ENCODE measurements at regions not wholly inside any gene's neighbourhood (a gene's known extent, or its start where the extent isn't known, plus 50 kb on each side); places are given as distances from the start of the nearest gene placed in this dataset.

- DNase-seq, result no peak
- Mint-ChIP-seq H3K27me3 (no peaks in the 10 kb centered on the region), H3K9me3 (no peaks in the 10 kb centered on the region), H3K27ac (no peak overlapping the region), H3K4me3 (no peak overlapping the region), H3K4me1 (no peaks in the 10 kb centered on the region), H3K36me3 (no peaks in the 10 kb centered on the region)
- CTCF ChIA-PET, result interaction anchor here (1.5 kb wide), 1 partner anchor 302 kb away, joined by 4 read pairs; no protein-coding TSS in a partner anchor
Measured at GRCh38 chr9:14466828-14467227, 152.9 kb upstream of the NFIB start.

GRCh38 chr9:14466429-14466818, 152.5 kb upstream of the NFIB start:
- H3K27ac Mint-ChIP-seq, result no peak overlapping the region
- H3K36me3 Mint-ChIP-seq, result no peaks in the 10 kb centered on the region
- no peaks in the 10 kb centered on the region for H3K4me1 Mint-ChIP-seq
- H3K27me3 Mint-ChIP-seq, result no peaks in the 10 kb centered on the region
- no peak for DNase-seq
- CTCF ChIA-PET, result interaction anchor here (1.5 to 1.9 kb wide), 2 partner anchors 195 to 302 kb away, joined by 4 to 6 read pairs; no protein-coding TSS in a partner anchor
- H3K4me3 Mint-ChIP-seq, result no peak overlapping the region
- H3K9me3 Mint-ChIP-seq, result no peaks in the 10 kb centered on the region

GRCh38 chr9:14462950-14463349, 149.0 kb upstream of the NFIB start:
- H3K27me3 Mint-ChIP-seq, result no peaks in the 10 kb centered on the region
- H3K4me1 Mint-ChIP-seq, result no peaks in the 10 kb centered on the region
- no peak overlapping the region for H3K27ac Mint-ChIP-seq
- no peaks in the 10 kb centered on the region for H3K36me3 Mint-ChIP-seq
- H3K4me3 Mint-ChIP-seq, result no peak overlapping the region
- CTCF ChIA-PET, result no interaction called here
- DNase-seq, result no peak
- no peaks in the 10 kb centered on the region for H3K9me3 Mint-ChIP-seq

- no peaks in the 10 kb centered on the region for H3K4me1 Mint-ChIP-seq
- H3K27me3 Mint-ChIP-seq, result no peaks in the 10 kb centered on the region
- no peaks in the 10 kb centered on the region for H3K9me3 Mint-ChIP-seq
- H3K36me3 Mint-ChIP-seq, result no peaks in the 10 kb centered on the region
- CTCF ChIA-PET, result interaction anchor here (0.9 kb wide), 1 partner anchor 37 kb away, joined by 5 read pairs; no protein-coding TSS in a partner anchor
- no peak for DNase-seq
- no peak overlapping the region for H3K27ac Mint-ChIP-seq
- no peak overlapping the region for H3K4me3 Mint-ChIP-seq
Measured at GRCh38 chr9:14455243-14455642, 141.3 kb upstream of the NFIB start.

- H3K27me3 Mint-ChIP-seq, result no peaks in the 10 kb centered on the region
- no peak overlapping the region for H3K27ac Mint-ChIP-seq
- H3K9me3 Mint-ChIP-seq, result no peaks in the 10 kb centered on the region
- CTCF ChIA-PET, result no interaction called here
- no peak for DNase-seq
- H3K4me1 Mint-ChIP-seq, result no peaks in the 10 kb centered on the region
- no peaks in the 10 kb centered on the region for H3K36me3 Mint-ChIP-seq
- no peak overlapping the region for H3K4me3 Mint-ChIP-seq
Measured at GRCh38 chr9:14453286-14453685, 139.3 kb upstream of the NFIB start.

GRCh38 chr9:14452539-14452938, 138.6 kb upstream of the NFIB start:
- Mint-ChIP-seq H3K4me1 (no peaks in the 10 kb centered on the region), H3K36me3 (no peaks in the 10 kb centered on the region), H3K27me3 (no peaks in the 10 kb centered on the region), H3K9me3 (no peaks in the 10 kb centered on the region), H3K27ac (no peak overlapping the region), H3K4me3 (no peak overlapping the region)
- DNase-seq, result no peak
- CTCF ChIA-PET, result no interaction called here

- CTCF ChIA-PET, result no interaction called here
- no peak for DNase-seq
- Mint-ChIP-seq H3K27me3 (no peaks in the 10 kb centered on the region), H3K36me3 (no peaks in the 10 kb centered on the region), H3K27ac (no peak overlapping the region), H3K4me3 (no peak overlapping the region), H3K9me3 (no peaks in the 10 kb centered on the region), H3K4me1 (no peaks in the 10 kb centered on the region)
Measured at GRCh38 chr9:14451949-14452348, 138.0 kb upstream of the NFIB start.

- no peaks in the 10 kb centered on the region for H3K27me3 Mint-ChIP-seq
- H3K27ac Mint-ChIP-seq, result no peak overlapping the region
- no peaks in the 10 kb centered on the region for H3K4me1 Mint-ChIP-seq
- no peaks in the 10 kb centered on the region for H3K9me3 Mint-ChIP-seq
- no peaks in the 10 kb centered on the region for H3K36me3 Mint-ChIP-seq
- no peak overlapping the region for H3K4me3 Mint-ChIP-seq
- CTCF ChIA-PET, result no interaction called here
- DNase-seq, result no peak
Measured at GRCh38 chr9:14447103-14447502, 133.2 kb upstream of the NFIB start.

GRCh38 chr9:14445946-14446345, 132.0 kb upstream of the NFIB start:
- CTCF ChIA-PET, result no interaction called here
- Mint-ChIP-seq H3K27ac (no peak overlapping the region), H3K36me3 (no peaks in the 10 kb centered on the region), H3K9me3 (no peaks in the 10 kb centered on the region), H3K27me3 (no peaks in the 10 kb centered on the region), H3K4me1 (no peaks in the 10 kb centered on the region), H3K4me3 (no peak overlapping the region)
- DNase-seq, result no peak

- H3K9me3 Mint-ChIP-seq, result no peaks in the 10 kb centered on the region
- CTCF ChIA-PET, result no interaction called here
- no peaks in the 10 kb centered on the region for H3K4me1 Mint-ChIP-seq
- no peak for DNase-seq
- no peaks in the 10 kb centered on the region for H3K36me3 Mint-ChIP-seq
- H3K4me3 Mint-ChIP-seq, result no peak overlapping the region
- H3K27me3 Mint-ChIP-seq, result no peaks in the 10 kb centered on the region
- no peak overlapping the region for H3K27ac Mint-ChIP-seq
Measured at GRCh38 chr9:14442956-14443355, 129.0 kb upstream of the NFIB start.

- H3K27ac Mint-ChIP-seq, result no peak overlapping the region
- H3K4me1 Mint-ChIP-seq, result no peaks in the 10 kb centered on the region
- no peaks in the 10 kb centered on the region for H3K27me3 Mint-ChIP-seq
- CTCF ChIA-PET, result no interaction called here
- H3K9me3 Mint-ChIP-seq, result no peaks in the 10 kb centered on the region
- H3K4me3 Mint-ChIP-seq, result no peak overlapping the region
- no peaks in the 10 kb centered on the region for H3K36me3 Mint-ChIP-seq
- DNase-seq, result no peak
Measured at GRCh38 chr9:14441976-14442651, 128.2 kb upstream of the NFIB start.

- Mint-ChIP-seq H3K27me3 (no peaks in the 10 kb centered on the region), H3K36me3 (no peaks in the 10 kb centered on the region), H3K27ac (no peak overlapping the region), H3K4me3 (no peak overlapping the region), H3K9me3 (no peaks in the 10 kb centered on the region), H3K4me1 (no peaks in the 10 kb centered on the region)
- no peak for DNase-seq
- CTCF ChIA-PET, result no interaction called here
Measured at GRCh38 chr9:14441115-14441514, 127.2 kb upstream of the NFIB start.

GRCh38 chr9:14440062-14440461, 126.1 kb upstream of the NFIB start:
- no peak for DNase-seq
- no peak overlapping the region for H3K27ac Mint-ChIP-seq
- CTCF ChIA-PET, result interaction anchor here (2.3 kb wide), 1 partner anchor 11 kb away, joined by 6 read pairs; no protein-coding TSS in a partner anchor

GRCh38 chr9:14439555-14439954, 125.6 kb upstream of the NFIB start:
- Mint-ChIP-seq H3K36me3 (no peaks in the 10 kb centered on the region), H3K9me3 (no peaks in the 10 kb centered on the region), H3K4me1 (no peaks in the 10 kb centered on the region), H3K27me3 (no peaks in the 10 kb centered on the region), H3K4me3 (no peak overlapping the region), H3K27ac (no peak overlapping the region)
- DNase-seq, result no peak
- CTCF ChIA-PET, result interaction anchor here (2.3 kb wide), 1 partner anchor 10 kb away, joined by 6 read pairs; no protein-coding TSS in a partner anchor

More at GRCh38 chr9:14440062-14440461, 126.1 kb upstream of the NFIB start:
- no peaks in the 10 kb centered on the region for H3K27me3 Mint-ChIP-seq
- H3K4me3 Mint-ChIP-seq, result no peak overlapping the region
- no peaks in the 10 kb centered on the region for H3K9me3 Mint-ChIP-seq
- no peaks in the 10 kb centered on the region for H3K36me3 Mint-ChIP-seq
- no peaks in the 10 kb centered on the region for H3K4me1 Mint-ChIP-seq

- H3K9me3 Mint-ChIP-seq, result no peaks in the 10 kb centered on the region
- no peak for DNase-seq
- no peaks in the 10 kb centered on the region for H3K4me1 Mint-ChIP-seq
- H3K27me3 Mint-ChIP-seq, result peaks cover 4% of the 10 kb centered on the region
- CTCF ChIA-PET, result interaction anchor here (2.3 kb wide), 1 partner anchor 9 kb away, joined by 6 read pairs; no protein-coding TSS in a partner anchor
- no peak overlapping the region for H3K27ac Mint-ChIP-seq
- H3K4me3 Mint-ChIP-seq, result no peak overlapping the region
- no peaks in the 10 kb centered on the region for H3K36me3 Mint-ChIP-seq
Measured at GRCh38 chr9:14438232-14439021, 124.5 kb upstream of the NFIB start.
